D721Med (cell line): ENCODE measurements at regions not wholly inside any gene's neighbourhood (a gene's known extent, or its start where the extent isn't known, plus 50 kb on each side); places are given as distances from the start of the nearest gene placed in this dataset.

Source experiments
- DNase-seq: peaks from one replicate; pipeline ENCODE4 v3.0.0; 2011; ENCODE audit warnings: low spot score; ENCODE audit not compliant: insufficient read length
- FAIRE-seq: peaks from 2 replicates; lab custom pipeline; 2011; peaks lifted over from hg19 to GRCh38; lab: Jason Lieb, UNC
- CTCF ChIP-seq: IDR thresholded peaks from 2 replicates; pipeline ENCODE4 v1.5.1; 2012; ENCODE audit warnings: mild to moderate bottlenecking, control low read depth; ENCODE audit not compliant: insufficient read depth; ENCODE audit errors: missing control alignments

DNA sequence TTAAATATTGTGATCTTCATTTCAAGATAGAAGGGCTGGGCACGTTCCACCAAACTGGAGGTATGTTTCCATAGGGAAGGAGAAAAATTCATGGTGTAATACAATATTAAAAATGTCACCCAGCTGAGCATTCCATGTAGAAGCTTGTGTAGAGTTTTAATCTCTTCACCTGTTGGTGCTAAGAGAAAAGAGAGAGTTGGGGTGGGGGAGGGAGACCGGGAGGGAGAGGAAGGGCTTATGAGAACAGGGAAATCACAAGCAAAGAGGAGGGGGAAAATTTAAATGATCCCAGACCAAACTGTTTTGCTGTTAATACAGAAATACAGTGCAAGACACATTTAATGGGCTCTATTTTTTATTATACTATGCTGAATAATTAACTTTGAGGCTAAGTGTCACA is 345.8 kb downstream of the ZNF536 start:
- TF ChIP-seq CTCF, result no peak
- FAIRE-seq (no peak), DNase-seq (no peak)

DNA sequence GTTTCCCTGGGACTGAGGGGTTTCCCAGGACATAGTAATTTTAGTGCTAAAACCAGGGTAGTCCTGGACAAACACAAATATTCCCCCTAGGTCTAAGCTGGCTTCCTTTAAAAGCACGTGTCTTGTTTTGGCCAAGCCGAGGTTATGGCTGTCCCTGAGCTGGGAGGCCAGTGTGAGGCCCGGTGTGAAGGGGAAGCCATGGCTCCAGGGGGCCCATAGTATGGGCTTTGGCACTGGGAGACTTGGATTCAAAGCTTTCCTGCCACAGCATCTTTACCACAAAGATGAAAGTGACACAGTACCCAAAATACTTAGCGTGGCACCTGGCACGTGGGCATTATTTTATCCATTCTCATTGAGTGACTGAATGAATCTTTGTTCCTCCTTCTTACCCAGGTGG is 345.2 kb downstream of the ZNF536 start:
- FAIRE-seq (no peak), DNase-seq (no peak)
- TF ChIP-seq CTCF, result no peak

- no peak for TF ChIP-seq CTCF
- DNase-seq, result no peak
- FAIRE-seq, result peak; percentile 60
These were observed 340.5 kb downstream of the ZNF536 start for GRCh38 chr19:30712431-30713337.

- no peak for DNase-seq
- FAIRE-seq, result no peak
- no peak for TF ChIP-seq CTCF
These were observed 339.6 kb downstream of the ZNF536 start for GRCh38 chr19:30711826-30712225.

DNA sequence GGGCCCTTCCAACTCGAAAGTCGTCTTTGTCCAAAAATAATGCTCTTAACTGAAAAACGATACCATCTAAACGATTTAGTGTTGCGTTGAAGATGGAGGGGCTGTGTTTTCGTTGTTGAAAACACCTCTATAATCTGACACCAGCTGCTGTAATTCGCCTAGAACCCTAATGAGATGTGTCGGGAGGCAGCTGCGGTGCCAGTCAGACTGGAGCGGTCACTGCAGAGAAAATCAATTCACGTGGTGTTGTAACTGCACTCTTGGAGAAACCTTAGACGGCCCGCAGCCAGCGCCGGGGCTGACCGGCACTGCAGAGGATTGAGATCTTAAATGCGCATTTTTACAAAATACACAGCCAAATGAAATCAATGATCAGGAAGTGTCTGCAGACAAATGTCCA is 339.1 kb downstream of the ZNF536 start:
- FAIRE-seq (peak; percentile 94), DNase-seq (peak; percentile 43)
- TF ChIP-seq CTCF, result no peak

GRCh38 chr19:30710721-30711120 is 338.5 kb downstream of the ZNF536 start:
- FAIRE-seq, result no peak
- DNase-seq, result no peak

More at GRCh38 chr19:30710721-30711120, 338.5 kb downstream of the ZNF536 start:
- no peak for TF ChIP-seq CTCF
